Immature natural killer cell (primary cell): ENCODE measurements at regions not wholly inside any gene's neighbourhood (a gene's known extent, or its start where the extent isn't known, plus 50 kb on each side); places are given as distances from the start of the nearest gene placed in this dataset.
"Not testable (repeated sequence)": the region's sequence is repeated elsewhere in the genome, so short reads cannot be mapped to it uniquely, and the experiment has no call there.

Source experiments
- DNase-seq, 3 donors: peaks; one replicate each; pipeline ENCODE4 v3.0.0; 2022; ENCODE audit warnings: mixed read lengths in 1 of 3
- H3K27ac Mint-ChIP-seq, 6 donors: one replicate each; pipeline ENCODE4 v1.8.0; 2020; ENCODE audit warnings: mixed read lengths in 6 of 6, mild to moderate bottlenecking in 5 of 6, inconsistent platforms in 4 of 6, moderate library complexity in 3 of 6
- H3K27me3 Mint-ChIP-seq, 3 donors: one replicate each; pipeline ENCODE4 v1.8.0; 2020 to 2021; ENCODE audit warnings: low read depth in 3 of 3, mild to moderate bottlenecking in 3 of 3, mixed read lengths in 3 of 3, moderate library complexity in 3 of 3, inconsistent platforms in 1 of 3
- H3K36me3 Mint-ChIP-seq, 3 donors: one replicate each; pipeline ENCODE4 v1.8.0; 2020; ENCODE audit warnings: mixed read lengths in 3 of 3, inconsistent platforms in 2 of 3, mild to moderate bottlenecking in 2 of 3
- H3K4me1 Mint-ChIP-seq, 2 donors: one replicate each; pipeline ENCODE4 v1.8.0; 2020; ENCODE audit warnings: inconsistent platforms in 2 of 2, mild to moderate bottlenecking in 2 of 2, mixed read lengths in 2 of 2, moderate library complexity in 1 of 2
- H3K4me3 Mint-ChIP-seq, 5 donors: one replicate each; pipeline ENCODE4 v1.8.0; 2020; ENCODE audit warnings: mild to moderate bottlenecking in 5 of 5, mixed read lengths in 5 of 5, inconsistent platforms in 3 of 5, moderate library complexity in 3 of 5
- H3K9me3 Mint-ChIP-seq, 6 donors: one replicate each; pipeline ENCODE4 v1.8.0; 2020; ENCODE audit warnings: mild to moderate bottlenecking in 6 of 6, mixed read lengths in 6 of 6, inconsistent platforms in 4 of 6, moderate library complexity in 3 of 6

- Mint-ChIP-seq H3K4me3 (no peak overlapping the region), H3K27me3 (peaks cover 0 to 3% (median 0%) of the 10 kb centered on the region in 3 donors), H3K36me3 (no peaks in the 10 kb centered on the region), H3K4me1 (no peaks in the 10 kb centered on the region), H3K27ac (no peak overlapping the region), H3K9me3 (peaks cover 0 to 26% (median 7%) of the 10 kb centered on the region in 6 donors)
- DNase-seq, result no peak
These were observed 502.6 kb downstream of the TMEM114 start for GRCh38 chr16:8087597-8088289.

DNA sequence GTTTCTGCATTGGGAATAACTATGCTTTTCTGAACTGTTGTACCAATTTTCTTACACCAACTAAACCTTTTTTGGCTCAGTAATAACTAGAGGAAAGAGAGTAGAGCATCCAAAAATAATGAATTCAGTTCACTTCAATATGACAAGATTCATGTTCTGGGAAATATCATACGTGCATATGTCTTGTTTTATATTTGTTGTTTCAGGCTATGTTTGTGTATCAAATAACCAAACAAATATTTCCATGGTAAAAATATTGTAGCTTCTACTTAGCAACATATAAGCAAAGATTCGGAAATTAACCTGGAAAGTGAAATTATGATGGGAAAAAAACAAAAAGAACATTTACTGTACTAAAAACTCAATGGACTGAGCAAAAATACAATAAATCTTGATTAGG lies 503.2 kb downstream of the TMEM114 start:
- H3K4me1 Mint-ChIP-seq, result no peaks in the 10 kb centered on the region
- no peak overlapping the region for H3K4me3 Mint-ChIP-seq

DNA sequence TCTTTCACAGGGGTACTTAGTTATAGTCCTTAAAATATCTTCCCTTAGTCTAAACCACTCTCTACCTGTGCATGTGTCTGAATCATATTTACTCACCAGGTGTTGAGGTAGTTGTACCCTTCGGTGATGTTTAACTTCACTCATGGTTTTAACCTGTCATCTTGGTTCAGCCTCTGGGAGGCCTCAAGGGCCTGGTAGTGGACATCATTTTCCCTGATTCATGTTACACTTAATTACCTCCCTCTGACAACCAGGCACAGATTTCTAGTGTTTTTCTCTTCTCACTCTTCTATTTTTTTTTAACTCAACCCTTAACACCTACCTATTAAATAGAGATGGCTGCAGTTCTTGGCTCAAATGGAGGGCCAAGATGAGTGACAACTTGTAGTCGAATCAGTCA lies 505.4 kb downstream of the TMEM114 start:
- H3K9me3 Mint-ChIP-seq, result peaks cover 0 to 17% (median 6%) of the 10 kb centered on the region in 6 donors
- H3K27me3 Mint-ChIP-seq, result peaks cover 0 to 3% (median 0%) of the 10 kb centered on the region in 3 donors
- no peak for DNase-seq
- no peak overlapping the region for H3K4me3 Mint-ChIP-seq
- no peaks in the 10 kb centered on the region for H3K4me1 Mint-ChIP-seq
- H3K27ac Mint-ChIP-seq, result no peak overlapping the region
- no peaks in the 10 kb centered on the region for H3K36me3 Mint-ChIP-seq

More for the DNA sequence above, 503.2 kb downstream of the TMEM114 start:
- DNase-seq, result no peak
- H3K36me3 Mint-ChIP-seq, result no peaks in the 10 kb centered on the region
- H3K9me3 Mint-ChIP-seq, result peaks cover 0 to 24% (median 7%) of the 10 kb centered on the region in 6 donors
- H3K27ac Mint-ChIP-seq, result no peak overlapping the region
- H3K27me3 Mint-ChIP-seq, result peaks cover 0 to 3% (median 0%) of the 10 kb centered on the region in 3 donors

DNA sequence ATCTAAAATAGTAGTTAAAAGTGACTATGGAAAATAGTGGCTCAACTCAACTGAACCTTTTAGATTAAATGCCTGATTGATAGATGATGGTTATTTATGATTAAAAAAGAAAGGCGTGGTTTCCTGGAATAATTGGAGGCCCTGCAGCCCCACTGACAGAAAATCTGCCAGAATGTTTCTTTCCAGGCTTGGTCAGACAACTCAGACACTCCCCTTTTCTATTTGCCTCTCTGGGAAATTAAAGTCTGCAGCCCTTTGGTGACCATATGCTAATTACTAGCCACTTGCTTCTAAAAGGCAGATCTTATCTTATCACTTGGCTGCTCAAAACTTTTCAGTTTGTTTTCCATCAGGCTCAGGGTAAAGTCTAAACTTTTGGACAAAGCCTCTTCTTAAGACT lies 506.0 kb downstream of the TMEM114 start:
- DNase-seq, result no peak
- peaks cover 0 to 12% (median 6%) of the 10 kb centered on the region in 6 donors for H3K9me3 Mint-ChIP-seq
- H3K27me3 Mint-ChIP-seq, result peaks cover 0 to 3% (median 0%) of the 10 kb centered on the region in 3 donors
- H3K36me3 Mint-ChIP-seq, result no peaks in the 10 kb centered on the region
- no peak overlapping the region for H3K4me3 Mint-ChIP-seq
- H3K4me1 Mint-ChIP-seq, result no peaks in the 10 kb centered on the region
- H3K27ac Mint-ChIP-seq, result no peak overlapping the region

DNA sequence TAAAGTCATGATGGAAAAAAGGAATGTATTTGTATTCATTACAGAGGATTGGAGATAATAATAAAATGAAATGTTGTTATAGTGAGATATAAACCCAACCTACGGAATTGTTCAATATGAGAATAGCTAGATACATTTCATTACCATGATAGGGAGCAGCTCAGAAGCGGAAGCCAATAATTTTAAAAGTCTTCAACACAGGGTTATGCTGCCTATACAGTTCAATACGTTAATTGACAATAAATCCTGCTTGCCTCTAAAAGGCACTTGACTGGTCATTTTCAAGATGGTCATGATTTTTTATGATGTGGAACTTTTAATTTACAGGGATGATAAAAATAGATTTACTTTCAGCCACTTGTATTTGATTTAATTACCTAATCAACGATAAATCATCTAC lies 506.8 kb downstream of the TMEM114 start:
- peaks cover 0 to 3% (median 0%) of the 10 kb centered on the region in 3 donors for H3K27me3 Mint-ChIP-seq
- no peak for DNase-seq
- no peaks in the 10 kb centered on the region for H3K4me1 Mint-ChIP-seq
- H3K27ac Mint-ChIP-seq, result no peak overlapping the region
- no peak overlapping the region for H3K4me3 Mint-ChIP-seq
- H3K36me3 Mint-ChIP-seq, result no peaks in the 10 kb centered on the region
- H3K9me3 Mint-ChIP-seq, result peaks cover 0 to 13% (median 7%) of the 10 kb centered on the region in 6 donors

DNA sequence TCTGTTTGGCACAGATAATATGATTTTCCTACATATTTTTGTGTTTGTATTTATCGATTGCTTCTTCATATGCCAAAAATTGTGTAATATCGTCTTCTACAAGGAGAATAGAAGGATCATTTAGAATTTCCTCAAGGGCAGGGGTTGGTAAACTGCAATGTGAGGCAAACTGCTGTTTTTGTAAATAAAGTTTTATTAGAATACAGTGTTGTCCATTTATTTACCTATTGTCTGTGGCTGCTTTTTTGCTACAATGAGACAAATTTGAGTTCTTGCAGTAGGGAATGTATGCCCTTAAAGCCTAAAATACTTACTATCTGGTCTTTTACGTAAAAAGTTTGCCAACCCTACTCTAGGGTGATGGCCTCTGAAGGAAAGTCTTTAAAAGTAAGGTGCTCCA lies 509.5 kb downstream of the TMEM114 start:
- Mint-ChIP-seq H3K4me3 (no peak overlapping the region), H3K27ac (no peak overlapping the region), H3K27me3 (peaks cover 0 to 2% (median 0%) of the 10 kb centered on the region in 3 donors), H3K36me3 (no peaks in the 10 kb centered on the region), H3K9me3 (peaks cover 0 to 18% (median 6%) of the 10 kb centered on the region in 6 donors), H3K4me1 (no peaks in the 10 kb centered on the region)
- no peak for DNase-seq

DNA sequence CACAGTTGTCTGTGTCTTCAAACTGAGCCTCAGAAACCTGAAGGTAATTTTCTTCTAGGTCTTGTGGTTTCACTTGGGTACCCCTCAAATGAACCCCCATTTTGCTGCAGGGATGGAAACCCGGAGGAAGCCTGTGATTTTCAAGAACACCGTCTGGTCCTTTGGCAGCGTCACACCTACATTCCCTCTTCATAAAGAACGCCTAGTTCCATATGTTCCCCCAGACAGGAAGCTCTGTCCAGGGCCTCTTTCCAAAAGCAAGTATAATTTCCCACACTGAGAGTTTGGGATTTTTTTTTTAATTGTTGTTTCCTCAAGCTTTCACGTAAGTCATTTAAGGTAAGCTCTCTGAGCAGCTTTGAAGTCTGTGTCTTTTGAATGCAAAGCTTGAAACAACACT lies 515.0 kb downstream of the TMEM114 start:
- no peak for DNase-seq
- H3K27me3 Mint-ChIP-seq, result no peaks in the 10 kb centered on the region
- H3K36me3 Mint-ChIP-seq, result no peaks in the 10 kb centered on the region
- H3K9me3 Mint-ChIP-seq, result peaks cover 0 to 18% (median 11%) of the 10 kb centered on the region in 6 donors
- H3K4me1 Mint-ChIP-seq, result no peaks in the 10 kb centered on the region
- no peak overlapping the region for H3K4me3 Mint-ChIP-seq
- H3K27ac Mint-ChIP-seq, result no peak overlapping the region

GRCh38 chr16:8070506-8070905 lies 519.8 kb downstream of the TMEM114 start:
- H3K27ac Mint-ChIP-seq, result no peak overlapping the region
- no peaks in the 10 kb centered on the region for H3K4me1 Mint-ChIP-seq
- DNase-seq, result no peak
- H3K4me3 Mint-ChIP-seq, result no peak overlapping the region
- peaks cover 0 to 4% (median 0%) of the 10 kb centered on the region in 3 donors for H3K36me3 Mint-ChIP-seq
- H3K27me3 Mint-ChIP-seq, result peaks cover 0 to 3% (median 0%) of the 10 kb centered on the region in 3 donors
- H3K9me3 Mint-ChIP-seq, result peaks cover 11 to 40% (median 20%) of the 10 kb centered on the region in 6 donors

GRCh38 chr16:8068225-8068624 lies 522.1 kb downstream of the TMEM114 start:
- H3K4me3 Mint-ChIP-seq, H3K4me1 Mint-ChIP-seq, DNase-seq, H3K27me3 Mint-ChIP-seq, H3K27ac Mint-ChIP-seq, H3K36me3 Mint-ChIP-seq: not testable (repeated sequence)
- H3K9me3 Mint-ChIP-seq, result peaks cover 7 to 44% (median 24%) of the 10 kb centered on the region in 6 donors

DNA sequence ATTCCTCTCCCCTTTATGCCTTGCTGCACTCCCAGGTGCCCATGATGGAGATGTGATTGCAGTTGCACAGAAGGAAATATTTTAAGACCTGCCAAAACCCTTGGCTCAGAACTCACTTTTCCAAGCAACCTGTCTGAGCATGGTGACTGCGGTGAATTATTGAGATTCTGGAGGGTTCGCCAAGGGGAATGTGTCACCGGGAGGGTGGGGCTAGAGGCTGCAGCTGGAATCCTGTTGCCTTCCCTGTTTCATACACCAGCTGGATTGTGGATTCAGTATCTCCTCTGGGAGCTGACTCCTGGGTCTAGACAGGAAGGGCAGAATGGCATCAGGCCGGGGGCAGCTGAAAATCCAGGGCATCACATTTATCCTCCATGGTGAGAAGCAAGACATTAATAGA lies 527.2 kb downstream of the TMEM114 start:
- H3K27me3 Mint-ChIP-seq, result no peaks in the 10 kb centered on the region
- H3K27ac Mint-ChIP-seq, result no peak overlapping the region
- H3K4me1 Mint-ChIP-seq, result no peaks in the 10 kb centered on the region
- H3K4me3 Mint-ChIP-seq, result no peak overlapping the region
- peaks cover 0 to 4% (median 0%) of the 10 kb centered on the region in 3 donors for H3K36me3 Mint-ChIP-seq
- peaks cover 12 to 46% (median 18%) of the 10 kb centered on the region in 6 donors for H3K9me3 Mint-ChIP-seq
- DNase-seq, result no peak

- Mint-ChIP-seq H3K36me3 (peaks cover 0 to 4% (median 0%) of the 10 kb centered on the region in 3 donors), H3K4me3 (no peak overlapping the region), H3K9me3 (peaks cover 12 to 45% (median 17%) of the 10 kb centered on the region in 6 donors), H3K27me3 (no peaks in the 10 kb centered on the region), H3K4me1 (no peaks in the 10 kb centered on the region), H3K27ac (no peak overlapping the region)
- DNase-seq, result no peak
These were observed 527.6 kb downstream of the TMEM114 start for GRCh38 chr16:8062677-8063076.

GRCh38 chr16:8055761-8056160 lies 534.5 kb downstream of the TMEM114 start:
- no peak for DNase-seq
- H3K9me3 Mint-ChIP-seq, result peaks cover 2 to 35% (median 5%) of the 10 kb centered on the region in 6 donors
- no peak overlapping the region for H3K4me3 Mint-ChIP-seq
- peaks cover 0 to 3% (median 0%) of the 10 kb centered on the region in 3 donors for H3K27me3 Mint-ChIP-seq
- no peaks in the 10 kb centered on the region for H3K4me1 Mint-ChIP-seq
- no peaks in the 10 kb centered on the region for H3K36me3 Mint-ChIP-seq
- H3K27ac Mint-ChIP-seq, result no peak overlapping the region

- peaks cover 2 to 40% (median 6%) of the 10 kb centered on the region in 6 donors for H3K9me3 Mint-ChIP-seq
- no peaks in the 10 kb centered on the region for H3K4me1 Mint-ChIP-seq
- no peak for DNase-seq
- H3K27me3 Mint-ChIP-seq, result peaks cover 0 to 3% (median 0%) of the 10 kb centered on the region in 3 donors
- no peaks in the 10 kb centered on the region for H3K36me3 Mint-ChIP-seq
- H3K27ac Mint-ChIP-seq, result no peak overlapping the region
- H3K4me3 Mint-ChIP-seq, result no peak overlapping the region
These were observed 536.9 kb downstream of the TMEM114 start for GRCh38 chr16:8053437-8053836.

- no peak overlapping the region for H3K27ac Mint-ChIP-seq
- peaks cover 0 to 41% (median 9%) of the 10 kb centered on the region in 6 donors for H3K9me3 Mint-ChIP-seq
- H3K4me1 Mint-ChIP-seq, result no peaks in the 10 kb centered on the region
- no peak overlapping the region for H3K4me3 Mint-ChIP-seq
- DNase-seq, result no peak
- H3K27me3 Mint-ChIP-seq, result peaks cover 0 to under 1% (median 0%) of the 10 kb centered on the region in 3 donors
- H3K36me3 Mint-ChIP-seq, result no peaks in the 10 kb centered on the region
These were observed 541.9 kb downstream of the TMEM114 start for GRCh38 chr16:8048433-8048832.

- Mint-ChIP-seq H3K9me3 (peaks cover 0 to 39% (median 9%) of the 10 kb centered on the region in 6 donors), H3K36me3 (no peaks in the 10 kb centered on the region), H3K27ac (no peak overlapping the region), H3K4me1 (no peaks in the 10 kb centered on the region), H3K4me3 (no peak overlapping the region), H3K27me3 (no peaks in the 10 kb centered on the region)
- DNase-seq, result no peak
These were observed 542.6 kb downstream of the TMEM114 start for GRCh38 chr16:8047736-8048135.
